A549 (cell line): ENCODE measurements at regions not wholly inside any gene's neighbourhood (a gene's known extent, or its start where the extent isn't known, plus 50 kb on each side); places are given as distances from the start of the nearest gene placed in this dataset.

ENCODE experiments used
- ATAC-seq, 2 experiments: fragments of 200-7000 bp in 1 of 2; fragments of >200 bp in 1 of 2; cut with Nextera tagmentation in 1 of 2; cut with Tn5 transposase in 1 of 2; 3 replicates each; pipeline versions ENCODE4 v1.8.0 to v1.9.1; 2018 to 2020; ENCODE audit warnings: mild to moderate bottlenecking in 1 of 2, moderate library complexity in 1 of 2
- CTCF ChIA-PET: fragments of 300-600 bp; sonication (Branson Sonifier 250); formaldehyde crosslinking; extraction: SDS; loops from one replicate; lab custom pipeline; 2021; ENCODE audit warnings: antibody characterized with exemption, inconsistent platforms; lab: Yijun Ruan, JAX
- POLR2A ChIA-PET: fragments of 350-600 bp; formaldehyde crosslinking; extraction: SDS; loops from one replicate; lab custom pipeline; 2021; ENCODE audit warnings: antibody characterized with exemption, inconsistent platforms; lab: Yijun Ruan, JAX
- DNase-seq, 2 experiments: peaks; one replicate each; pipeline versions ENCODE4 v3.0.0 to v3.0.0-alpha.2; 2011 to 2016; ENCODE audit warnings: low read depth in 1 of 2, low spot score in 1 of 2
- FAIRE-seq: peaks from 2 replicates; lab custom pipeline; 2011; peaks lifted over from hg19 to GRCh38; lab: Jason Lieb, UNC
- H3K27ac ChIP-seq, 2 experiments: fragments of >200 bp; sonication (Bioruptor Twin); formaldehyde crosslinking; 3 replicates each; pipeline ENCODE4 v1.5.1; 2016 to 2017
- H3K4me1 ChIP-seq: fragments of >200 bp; sonication (Bioruptor Twin); formaldehyde crosslinking; 3 replicates; pipeline ENCODE4 v1.6.1; 2016
- H3K4me2 ChIP-seq: fragments of >200 bp; sonication (Bioruptor Twin); formaldehyde crosslinking; 3 replicates; pipeline ENCODE4 v1.6.1; 2016
- H3K4me3 ChIP-seq: fragments of >200 bp; sonication (Bioruptor Twin); formaldehyde crosslinking; 3 replicates; pipeline ENCODE4 v1.5.1; 2016
- H3K9me3 ChIP-seq: fragments of >200 bp; sonication (Bioruptor Twin); formaldehyde crosslinking; 3 replicates; pipeline ENCODE4 v1.6.1; 2016
- BHLHE40 ChIP-seq: IDR thresholded peaks from 2 replicates; pipeline ENCODE4 v1.6.1; 2012; ENCODE audit warnings: low read depth, low read length, inconsistent platforms
- CBX2 ChIP-seq: fragments of 200-600 bp; sonication (generic); IDR thresholded peaks from 2 replicates; pipeline ENCODE4 v1.6.1; 2016; ENCODE audit warnings: low read depth, mild to moderate bottlenecking, borderline replicate concordance
- EHMT2 ChIP-seq: fragments of 200-600 bp; sonication (generic); IDR thresholded peaks from 2 replicates; pipeline ENCODE4 v1.6.1; 2016; ENCODE audit warnings: antibody characterized with exemption, low read depth, mild to moderate bottlenecking, moderate library complexity
- EP300 ChIP-seq, 2 experiments: fragments of >200 bp; sonication (Bioruptor Twin); formaldehyde crosslinking; IDR thresholded peaks; 2 replicates in 1 of 2; 3 replicates in 1 of 2; pipeline ENCODE4 v1.6.1; 2016 to 2017
- ESRRA ChIP-seq: fragments of 150-350 bp; IDR thresholded peaks from 2 replicates; pipeline ENCODE4 v1.6.1; 2014; ENCODE audit warnings: mild to moderate bottlenecking, low read length, borderline replicate concordance
- HOXB13 ChIP-seq: fragments of 250-450 bp; sonication (Bioruptor Pico); IDR thresholded peaks from 2 replicates; pipeline ENCODE4 v1.5.0; 2020; ENCODE audit warnings: low read depth, mild to moderate bottlenecking, moderate library complexity
- JUN ChIP-seq, 2 experiments: fragments of >200 bp; sonication (Bioruptor Twin); formaldehyde crosslinking; IDR thresholded peaks; 2 replicates in 1 of 2; 3 replicates in 1 of 2; pipeline ENCODE4 v1.6.1; 2016 to 2017
- JUNB ChIP-seq: fragments of >200 bp; sonication (Bioruptor Twin); formaldehyde crosslinking; IDR thresholded peaks from 2 replicates; pipeline ENCODE4 v1.6.1; 2016
- KDM5A ChIP-seq: fragments of 200-600 bp; sonication (generic); IDR thresholded peaks from 2 replicates; pipeline ENCODE4 v1.6.1; 2016; ENCODE audit warnings: antibody characterized with exemption, mild to moderate bottlenecking
- NR3C1 ChIP-seq: fragments of >200 bp; sonication (Bioruptor Twin); formaldehyde crosslinking; IDR thresholded peaks from 3 replicates; pipeline ENCODE4 v1.6.1; 2017
- POLR2AphosphoS2 ChIP-seq: conservative IDR thresholded peaks from 2 replicates; pipeline ENCODE4 v1.6.1; 2012; ENCODE audit warnings: low read length, improper control_type of control experiment, inconsistent platforms
- RAD21 ChIP-seq, 2 experiments: fragments of >200 bp in 1 of 2; sonication (Bioruptor Twin) in 1 of 2; formaldehyde crosslinking in 1 of 2; IDR thresholded peaks in 1 of 2; conservative IDR thresholded peaks in 1 of 2; 2 replicates in 1 of 2; 3 replicates in 1 of 2; pipeline ENCODE4 v1.6.1; 2012 to 2018; ENCODE audit warnings: inconsistent platforms in 1 of 2
- RCOR1 ChIP-seq: fragments of 150-350 bp; IDR thresholded peaks from 2 replicates; pipeline ENCODE4 v1.6.1; 2014; ENCODE audit warnings: antibody characterized with exemption, low read length, low read depth
- RFX5 ChIP-seq: fragments of 450-650 bp; IDR thresholded peaks from 2 replicates; pipeline ENCODE4 v1.7.1; 2014; ENCODE audit warnings: antibody characterized with exemption, mild to moderate bottlenecking, moderate library complexity
- SMC3 ChIP-seq: fragments of >200 bp; sonication (Bioruptor Twin); formaldehyde crosslinking; IDR thresholded peaks from 3 replicates; pipeline ENCODE4 v1.6.1; 2018; ENCODE audit warnings: inconsistent platforms
- TP53 ChIP-seq: fragments of 250-450 bp; sonication (Bioruptor Pico); IDR thresholded peaks from 2 replicates; pipeline ENCODE4 v1.5.0; 2021; ENCODE audit warnings: mild to moderate bottlenecking, moderate library complexity
- ZFP36 ChIP-seq: fragments of 450-650 bp; IDR thresholded peaks from 2 replicates; pipeline ENCODE4 v1.6.1; 2014; ENCODE audit warnings: borderline replicate concordance; ENCODE audit not compliant: partially characterized antibody
- ZNF302 ChIP-seq: fragments of 250-450 bp; sonication (Bioruptor Pico); IDR thresholded peaks from 2 replicates; pipeline ENCODE4 v1.9.0; 2021; ENCODE audit warnings: inconsistent platforms, mild to moderate bottlenecking, moderate library complexity
- ZSCAN20 ChIP-seq: fragments of 250-450 bp; sonication (Bioruptor Pico); IDR thresholded peaks from 2 replicates; pipeline ENCODE4 v1.8.0; 2022; ENCODE audit warnings: mild to moderate bottlenecking, moderate library complexity
- WGBS: methylation state at CpG from one replicate; pipeline ENCODE4 v1.1.6; 2017; ENCODE audit errors: missing lambda C conversion rate; 5-methylcytosine and 5-hydroxymethylcytosine counted together
- TF ChIP-seq, protein P1 (sequence below): IDR thresholded peaks from 2 replicates; pipeline ENCODE4 v1.6.1; 2012; ENCODE audit warnings: low read depth, borderline replicate concordance
- TF ChIP-seq, protein P2 (sequence below): fragments of 250-450 bp; sonication (Bioruptor Pico); IDR thresholded peaks from 2 replicates; pipeline ENCODE4 v1.5.0; 2020; ENCODE audit warnings: low read depth, mild to moderate bottlenecking, moderate library complexity
- TF ChIP-seq, protein P3 (sequence below): fragments of 150-350 bp; IDR thresholded peaks from 2 replicates; pipeline ENCODE4 v1.6.1; 2014; ENCODE audit warnings: low read depth, mild to moderate bottlenecking, low read length
- TF ChIP-seq, protein P4 (sequence below): IDR thresholded peaks from 2 replicates; pipeline ENCODE4 v1.6.1; 2012

DNA sequence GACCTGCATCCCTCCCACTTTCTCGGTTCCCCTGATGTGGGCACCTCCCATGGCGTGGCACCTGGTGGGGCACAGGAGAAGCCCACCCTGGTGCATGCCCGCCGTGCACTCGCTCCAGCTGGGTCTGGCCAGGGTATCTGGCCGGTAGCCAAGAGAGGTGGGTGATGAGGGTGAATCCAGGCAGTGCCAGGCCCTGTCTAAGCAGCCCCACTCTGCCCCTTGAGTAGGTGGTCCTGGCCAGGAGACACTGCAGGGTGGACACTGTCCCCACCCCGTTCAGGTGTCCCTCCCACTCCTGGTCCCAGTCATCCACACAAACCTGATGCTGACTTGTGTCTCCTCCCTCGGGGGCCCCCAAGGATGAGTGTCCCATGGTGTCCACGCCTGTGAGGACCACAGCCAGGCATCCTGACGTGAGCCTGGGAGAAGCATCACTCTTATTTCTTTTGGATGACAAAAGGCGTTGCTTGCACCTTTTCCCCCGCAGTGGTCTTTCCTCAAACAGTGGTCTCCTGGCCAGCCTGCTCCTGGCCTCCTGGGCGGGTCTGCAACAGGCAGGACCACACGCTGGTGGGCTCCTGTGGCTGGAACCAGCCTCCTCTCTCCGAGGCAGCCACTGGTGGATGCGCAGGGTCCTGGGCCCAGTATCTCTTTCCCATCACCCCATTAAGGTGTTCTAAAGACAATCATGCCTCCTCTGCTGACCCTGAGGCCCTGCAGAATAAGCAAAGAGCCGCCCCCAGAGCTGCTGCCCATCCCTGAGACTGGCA, 922.3 kb downstream of the BRD1 start:
- DNase-seq: no peak
- Histone ChIP-seq H3K9me3 (no peaks in the 10 kb centered on the region), H3K4me3 (no peak overlapping the region), H3K4me1 (no peaks in the 10 kb centered on the region), H3K4me2 (no peak overlapping the region), H3K27ac (no peak overlapping the region)
- ATAC-seq: no peak
- FAIRE-seq: no peak
- TF ChIP-seq SMC3: no peak
- no peak for TF ChIP-seq EP300 (IDR thresholded peaks at IDR 0.05)
- no peak for TF ChIP-seq ZFP36
- TF ChIP-seq EHMT2: no peak
- TF ChIP-seq KDM5A: no peak
- TF ChIP-seq RCOR1: no peak
- TF ChIP-seq JUNB: no peak
- TF ChIP-seq, protein P1, sequence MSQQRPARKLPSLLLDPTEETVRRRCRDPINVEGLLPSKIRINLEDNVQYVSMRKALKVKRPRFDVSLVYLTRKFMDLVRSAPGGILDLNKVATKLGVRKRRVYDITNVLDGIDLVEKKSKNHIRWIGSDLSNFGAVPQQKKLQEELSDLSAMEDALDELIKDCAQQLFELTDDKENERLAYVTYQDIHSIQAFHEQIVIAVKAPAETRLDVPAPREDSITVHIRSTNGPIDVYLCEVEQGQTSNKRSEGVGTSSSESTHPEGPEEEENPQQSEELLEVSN: no peak
- TF ChIP-seq NR3C1: no peak
- no peak for TF ChIP-seq ZSCAN20 (CRISPR knock-in tag)
- TF ChIP-seq, protein P2, sequence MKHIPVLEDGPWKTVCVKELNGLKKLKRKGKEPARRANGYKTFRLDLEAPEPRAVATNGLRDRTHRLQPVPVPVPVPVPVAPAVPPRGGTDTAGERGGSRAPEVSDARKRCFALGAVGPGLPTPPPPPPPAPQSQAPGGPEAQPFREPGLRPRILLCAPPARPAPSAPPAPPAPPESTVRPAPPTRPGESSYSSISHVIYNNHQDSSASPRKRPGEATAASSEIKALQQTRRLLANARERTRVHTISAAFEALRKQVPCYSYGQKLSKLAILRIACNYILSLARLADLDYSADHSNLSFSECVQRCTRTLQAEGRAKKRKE: no peak
- no peak for TF ChIP-seq JUN (IDR thresholded peaks at IDR 0.05)
- WGBS: 4% methylated on average over 4 of the region's 17 CpGs
- POLR2A ChIA-PET: no interaction called here
- CTCF ChIA-PET: no interaction called here

DNA sequence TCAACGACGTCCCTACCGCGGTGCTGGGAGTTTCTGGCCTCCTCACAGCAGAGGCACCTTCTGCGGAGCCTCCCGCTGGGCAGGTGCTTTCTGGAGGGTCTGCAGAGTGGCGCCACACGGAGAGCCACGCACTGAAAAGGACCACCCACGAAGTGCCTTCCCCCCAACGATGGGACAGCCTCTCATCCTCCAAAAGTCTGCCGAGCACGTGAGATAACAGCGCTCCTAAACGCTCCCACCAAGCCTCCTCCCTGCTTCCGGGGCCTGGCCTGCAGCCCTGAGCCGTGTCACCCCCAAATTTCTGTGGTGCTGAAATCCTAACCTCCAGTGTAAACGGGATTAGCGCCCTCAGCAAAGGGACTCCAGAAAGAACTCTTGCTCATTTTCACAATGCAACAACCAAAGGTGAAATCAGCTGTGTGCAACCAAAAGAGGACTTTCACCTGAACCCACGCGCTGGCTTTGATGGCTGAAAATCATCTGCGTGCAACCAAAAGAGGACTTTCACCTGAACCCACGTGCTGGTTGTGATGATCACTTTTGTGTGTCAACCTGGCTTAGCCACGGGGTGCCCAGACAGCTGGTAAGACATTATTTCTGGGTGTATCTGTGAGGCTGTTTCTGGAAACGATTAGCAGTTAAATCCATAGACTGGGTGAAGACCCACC, 924.6 kb downstream of the BRD1 start:
- no peak overlapping the region for H3K27ac ChIP-seq
- no peak for ATAC-seq
- 17% methylated on average over 7 of the region's 25 CpGs for WGBS
- H3K4me1 ChIP-seq: no peaks in the 10 kb centered on the region
- no peak overlapping the region for H3K4me2 ChIP-seq
- POLR2A ChIA-PET: no interaction called here
- TF ChIP-seq, protein P3, sequence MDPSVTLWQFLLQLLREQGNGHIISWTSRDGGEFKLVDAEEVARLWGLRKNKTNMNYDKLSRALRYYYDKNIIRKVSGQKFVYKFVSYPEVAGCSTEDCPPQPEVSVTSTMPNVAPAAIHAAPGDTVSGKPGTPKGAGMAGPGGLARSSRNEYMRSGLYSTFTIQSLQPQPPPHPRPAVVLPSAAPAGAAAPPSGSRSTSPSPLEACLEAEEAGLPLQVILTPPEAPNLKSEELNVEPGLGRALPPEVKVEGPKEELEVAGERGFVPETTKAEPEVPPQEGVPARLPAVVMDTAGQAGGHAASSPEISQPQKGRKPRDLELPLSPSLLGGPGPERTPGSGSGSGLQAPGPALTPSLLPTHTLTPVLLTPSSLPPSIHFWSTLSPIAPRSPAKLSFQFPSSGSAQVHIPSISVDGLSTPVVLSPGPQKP: no peak
- TF ChIP-seq RFX5 (no peak), ESRRA (no peak)
- FAIRE-seq: no peak
- DNase-seq: no peak
- CTCF ChIA-PET: no interaction called here
- H3K4me3 ChIP-seq: no peak overlapping the region
- H3K9me3 ChIP-seq: no peaks in the 10 kb centered on the region

DNA sequence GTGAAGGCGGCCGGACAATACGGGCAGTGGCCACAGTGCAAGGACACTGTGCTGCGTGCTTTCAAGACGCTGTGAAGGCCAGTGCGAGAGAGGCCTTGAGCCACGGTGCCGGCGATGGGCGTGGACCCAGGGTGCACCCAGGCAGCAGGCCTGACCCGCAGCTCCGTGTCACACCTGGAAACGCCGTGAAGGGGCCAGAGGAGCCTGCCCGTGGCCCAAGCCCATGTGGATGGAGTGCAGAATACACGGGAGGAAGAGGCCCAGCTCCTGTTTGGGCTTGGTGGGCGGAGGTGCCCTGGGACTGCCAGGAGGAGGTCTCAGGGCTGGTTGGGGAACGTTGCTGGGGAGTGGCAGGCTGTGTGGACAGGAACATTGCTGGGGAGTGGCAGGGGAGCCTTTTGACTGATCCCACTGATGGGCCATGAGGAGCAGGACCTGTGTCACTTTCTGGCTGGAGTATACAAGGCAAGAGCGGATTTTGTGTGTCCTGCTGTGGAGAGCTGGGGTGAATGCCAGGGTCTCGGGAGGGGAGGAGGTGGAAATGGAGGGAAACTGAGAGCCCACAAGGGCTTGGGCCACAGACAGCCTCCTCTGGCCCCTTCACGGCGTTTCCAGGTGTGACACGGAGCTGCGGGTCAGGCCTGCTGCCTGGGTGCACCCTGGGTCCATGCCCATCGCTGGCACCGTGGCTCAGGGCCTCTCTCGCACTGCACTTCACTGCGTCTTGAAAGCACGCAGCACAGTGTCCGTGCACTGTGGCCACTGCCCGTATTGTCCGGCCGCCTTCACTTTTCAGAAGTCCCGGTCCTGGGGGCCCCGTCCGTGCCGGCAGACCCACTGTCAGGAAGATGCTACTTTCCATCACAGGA, 925.4 kb downstream of the BRD1 start:
- DNase-seq (no peak), ATAC-seq (no peak), FAIRE-seq (no peak)
- ChIA-PET CTCF (no interaction called here), POLR2A (no interaction called here)
- H3K27ac ChIP-seq: no peak overlapping the region
- no peaks in the 10 kb centered on the region for H3K4me1 ChIP-seq
- H3K4me2 ChIP-seq: no peak overlapping the region
- 29% methylated on average over 21 of the region's 37 CpGs for WGBS
- TF ChIP-seq POLR2AphosphoS2 (no peak), ESRRA (no peak), BHLHE40 (no peak), JUN (IDR thresholded peaks at IDR 0.05) (no peak), ZNF302 (CRISPR knock-in tag) (no peak), TP53 (CRISPR knock-in tag) (no peak), CBX2 (no peak), RAD21 (conservative IDR thresholded peaks at IDR 0.05 in 1 of 2, IDR thresholded peaks at IDR 0.05 in 1 of 2) (no peak), EP300 (IDR thresholded peaks at IDR 0.05) (no peak), HOXB13 (CRISPR knock-in tag) (no peak)
- TF ChIP-seq, protein P4, sequence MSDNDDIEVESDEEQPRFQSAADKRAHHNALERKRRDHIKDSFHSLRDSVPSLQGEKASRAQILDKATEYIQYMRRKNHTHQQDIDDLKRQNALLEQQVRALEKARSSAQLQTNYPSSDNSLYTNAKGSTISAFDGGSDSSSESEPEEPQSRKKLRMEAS: no peak
- no peak overlapping the region for H3K4me3 ChIP-seq
- no peaks in the 10 kb centered on the region for H3K9me3 ChIP-seq
